HG03571 (cell line): ENCODE measurements at regions not wholly inside any gene's neighbourhood (a gene's known extent, or its start where the extent isn't known, plus 50 kb on each side); places are given as distances from the start of the nearest gene placed in this dataset.

Experiments
- ATAC-seq: cut with Tn5 transposase; IDR thresholded peaks from one replicate; pipeline ENCODE4 v1.9.1; 2021; ENCODE audit not compliant: unreplicated experiment

- no peak for ATAC-seq
Observed at GRCh38 chr5:173468821-173469251, 140.6 kb upstream of the STC2 start.

- no peak for ATAC-seq
Observed at GRCh38 chr5:173466227-173466626, 138.0 kb upstream of the STC2 start.

GRCh38 chr5:173464813-173465212 is 136.6 kb upstream of the STC2 start:
- ATAC-seq = no peak

GRCh38 chr5:173463207-173463606 is 135.0 kb upstream of the STC2 start:
- ATAC-seq = no peak

- ATAC-seq = no peak
Observed at GRCh38 chr5:173458828-173459609, 130.8 kb upstream of the STC2 start.

GRCh38 chr5:173457482-173457881 is 129.3 kb upstream of the STC2 start:
- no peak for ATAC-seq

GRCh38 chr5:173456751-173457171 is 128.5 kb upstream of the STC2 start:
- ATAC-seq = no peak

GRCh38 chr5:173456181-173456580 is 128.0 kb upstream of the STC2 start:
- ATAC-seq = no peak

- no peak for ATAC-seq
Observed at GRCh38 chr5:173455599-173455957, 127.4 kb upstream of the STC2 start.

- ATAC-seq = no peak
Observed at GRCh38 chr5:173454736-173455598, 126.8 kb upstream of the STC2 start.

GRCh38 chr5:173454361-173454735 is 126.1 kb upstream of the STC2 start:
- no peak for ATAC-seq

GRCh38 chr5:173453167-173453566 is 125.0 kb upstream of the STC2 start:
- no peak for ATAC-seq

GRCh38 chr5:173452119-173452905 is 124.1 kb upstream of the STC2 start:
- ATAC-seq = no peak

GRCh38 chr5:173451651-173452050 is 123.4 kb upstream of the STC2 start:
- ATAC-seq = no peak

GRCh38 chr5:173451031-173451430 is 122.8 kb upstream of the STC2 start:
- no peak for ATAC-seq

- ATAC-seq = no peak
Observed at GRCh38 chr5:173450188-173450587, 122.0 kb upstream of the STC2 start.

GRCh38 chr5:173448856-173449255 is 120.6 kb upstream of the STC2 start:
- ATAC-seq = no peak

GRCh38 chr5:173443971-173444370 is 115.8 kb upstream of the STC2 start:
- no peak for ATAC-seq

GRCh38 chr5:173441053-173441628 is 112.9 kb upstream of the STC2 start:
- no peak for ATAC-seq

- ATAC-seq = no peak
Observed at GRCh38 chr5:173438951-173439350, 110.7 kb upstream of the STC2 start.

- no peak for ATAC-seq
Observed at GRCh38 chr5:173435447-173435846, 107.2 kb upstream of the STC2 start.
